ENCODE measurements at regions not wholly inside any gene's neighbourhood (a gene's known extent, or its start where the extent isn't known, plus 50 kb on each side); places are given as distances from the start of the nearest gene placed in this dataset.
A peak's percentile ranks its signal among the peaks of the same experiment; 100 is the strongest.
"Not testable (repeated sequence)": the region's sequence is repeated elsewhere in the genome, so short reads cannot be mapped to it uniquely, and the experiment has no call there.

DNA sequence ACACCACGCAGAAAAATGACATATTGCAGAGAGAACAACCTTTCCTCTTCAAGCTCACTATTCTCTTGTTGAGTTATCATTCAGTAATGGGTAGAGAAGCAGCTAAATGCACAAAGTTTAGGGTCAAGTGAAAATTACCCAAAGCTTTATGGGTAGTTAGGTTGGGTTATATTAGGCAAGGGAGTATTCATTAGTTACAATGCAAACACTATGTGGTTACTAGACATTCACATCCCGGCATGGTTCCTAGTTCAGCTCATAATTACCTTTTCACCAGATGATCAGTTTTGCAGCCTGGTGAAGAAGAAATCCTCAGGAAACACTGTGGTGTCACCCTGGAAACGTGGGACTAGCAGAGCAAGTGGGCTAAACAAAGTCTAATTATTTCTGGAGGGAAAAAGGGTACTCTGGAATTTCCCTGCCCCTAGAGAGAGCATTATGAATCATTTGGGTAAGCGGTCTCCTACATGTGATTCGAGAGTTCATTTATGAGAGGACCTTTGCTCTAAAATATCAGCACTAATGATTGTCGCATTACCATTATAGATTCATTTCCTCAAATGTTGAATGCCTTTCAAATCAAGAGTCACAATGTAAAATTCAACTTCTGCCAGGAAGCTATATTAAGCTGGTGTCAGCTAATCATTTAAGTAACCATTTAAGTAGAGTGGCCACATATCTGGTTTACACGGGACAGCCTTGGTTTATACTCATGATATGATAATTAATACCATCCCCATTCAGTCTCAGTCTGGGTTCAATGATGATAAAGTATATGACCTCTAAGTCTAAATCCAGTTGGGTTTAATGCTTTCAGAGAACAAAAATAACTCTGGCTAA lies 1208.0 kb downstream of the DIAPH3 start:
- H3K4me3 ChIP-seq (ENCODE audit: low read length) = no peak overlapping the region
- TF ChIP-seq, protein P1, sequence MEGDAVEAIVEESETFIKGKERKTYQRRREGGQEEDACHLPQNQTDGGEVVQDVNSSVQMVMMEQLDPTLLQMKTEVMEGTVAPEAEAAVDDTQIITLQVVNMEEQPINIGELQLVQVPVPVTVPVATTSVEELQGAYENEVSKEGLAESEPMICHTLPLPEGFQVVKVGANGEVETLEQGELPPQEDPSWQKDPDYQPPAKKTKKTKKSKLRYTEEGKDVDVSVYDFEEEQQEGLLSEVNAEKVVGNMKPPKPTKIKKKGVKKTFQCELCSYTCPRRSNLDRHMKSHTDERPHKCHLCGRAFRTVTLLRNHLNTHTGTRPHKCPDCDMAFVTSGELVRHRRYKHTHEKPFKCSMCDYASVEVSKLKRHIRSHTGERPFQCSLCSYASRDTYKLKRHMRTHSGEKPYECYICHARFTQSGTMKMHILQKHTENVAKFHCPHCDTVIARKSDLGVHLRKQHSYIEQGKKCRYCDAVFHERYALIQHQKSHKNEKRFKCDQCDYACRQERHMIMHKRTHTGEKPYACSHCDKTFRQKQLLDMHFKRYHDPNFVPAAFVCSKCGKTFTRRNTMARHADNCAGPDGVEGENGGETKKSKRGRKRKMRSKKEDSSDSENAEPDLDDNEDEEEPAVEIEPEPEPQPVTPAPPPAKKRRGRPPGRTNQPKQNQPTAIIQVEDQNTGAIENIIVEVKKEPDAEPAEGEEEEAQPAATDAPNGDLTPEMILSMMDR (conservative IDR thresholded peaks at IDR 0.05; ENCODE audit: low read depth, low read length) = no peak
- no peak for DNase-seq (ENCODE audit: low read depth)

DNA sequence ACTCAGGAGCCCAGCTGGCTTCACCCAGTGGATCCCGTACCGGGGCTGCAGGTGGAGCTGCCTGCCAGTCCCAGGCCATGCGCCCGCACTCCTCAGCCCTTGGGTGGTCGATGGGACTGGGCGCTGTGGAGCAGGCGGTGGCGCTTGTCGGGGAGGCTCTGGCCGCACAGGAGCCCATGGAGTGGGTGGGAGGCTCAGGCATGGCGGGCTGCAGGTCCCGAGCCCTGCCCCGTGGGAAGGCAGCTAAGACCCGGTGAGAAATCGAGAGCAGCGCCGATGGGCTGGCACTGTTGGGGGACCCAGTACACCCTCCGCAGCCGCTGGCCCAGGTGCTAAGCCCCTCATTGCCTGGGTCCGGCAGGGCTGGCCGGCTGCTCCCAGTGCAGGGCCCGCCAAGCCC lies 1205.6 kb downstream of the DIAPH3 start:
- not testable (repeated sequence) for DNase-seq (ENCODE audit: low read depth); H3K4me3 ChIP-seq (ENCODE audit: low read length)

- no peak for DNase-seq (ENCODE audit: low read depth)
- H3K4me3 ChIP-seq (ENCODE audit: low read length) = no peak overlapping the region
- TF ChIP-seq, protein P1 (conservative IDR thresholded peaks at IDR 0.05; ENCODE audit: low read depth, low read length) = peak; percentile 42
These were observed 1202.8 kb downstream of the DIAPH3 start for GRCh38 chr13:58960888-58961287.

DNA sequence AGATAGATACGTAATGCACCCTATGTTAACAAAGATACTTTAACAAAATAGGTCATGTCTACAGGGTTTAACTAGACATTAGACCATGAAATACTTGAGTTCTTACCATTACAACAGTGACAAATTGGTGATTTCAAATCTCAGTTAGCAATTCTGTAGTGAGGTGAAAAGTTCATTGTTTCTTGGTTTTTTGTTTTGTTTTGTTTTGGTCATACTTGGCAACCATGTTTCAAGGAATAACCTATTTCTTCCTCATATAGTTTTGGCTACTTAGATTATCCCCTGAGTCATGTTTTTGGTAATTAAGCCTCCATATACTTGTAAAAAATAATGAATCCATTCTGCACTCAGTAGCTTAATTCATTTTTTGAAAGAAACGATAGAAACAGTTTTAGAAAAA lies 1200.4 kb downstream of the DIAPH3 start:
- peak; percentile 42 for DNase-seq (ENCODE audit: low read depth)
- TF ChIP-seq, protein P1 (conservative IDR thresholded peaks at IDR 0.05; ENCODE audit: low read depth, low read length) = no peak
- H3K4me3 ChIP-seq (ENCODE audit: low read length) = no peak overlapping the region

GRCh38 chr13:58964048-58964447 lies 1199.7 kb downstream of the DIAPH3 start:
- TF ChIP-seq, protein P1 (conservative IDR thresholded peaks at IDR 0.05; ENCODE audit: low read depth, low read length) = no peak
- no peak overlapping the region for H3K4me3 ChIP-seq (ENCODE audit: low read length)
- DNase-seq (ENCODE audit: low read depth) = no peak

DNA sequence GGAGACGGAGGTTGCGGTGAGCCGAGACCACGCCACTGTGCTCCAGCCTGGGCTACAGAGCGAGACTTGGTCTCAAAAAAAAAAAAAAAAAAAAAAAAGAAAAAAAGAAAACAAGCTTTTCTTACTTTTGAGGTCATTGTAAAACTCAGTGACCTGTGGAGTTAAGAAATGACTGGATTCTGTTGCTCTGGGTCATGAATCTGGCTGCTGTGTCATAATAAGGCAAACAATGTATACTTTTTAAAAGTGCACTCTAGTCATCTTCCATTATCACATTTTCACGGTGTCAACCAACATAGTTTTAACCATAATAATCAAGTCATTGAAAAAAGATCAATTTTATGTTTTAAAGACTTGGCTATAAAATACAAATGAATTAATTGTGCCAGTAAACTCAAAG lies 1186.6 kb downstream of the DIAPH3 start:
- H3K4me3 ChIP-seq (ENCODE audit: low read length) = no peak overlapping the region
- no peak for DNase-seq (ENCODE audit: low read depth)
- TF ChIP-seq, protein P1 (conservative IDR thresholded peaks at IDR 0.05; ENCODE audit: low read depth, low read length) = no peak

- no peak overlapping the region for H3K4me3 ChIP-seq (ENCODE audit: low read length)
- TF ChIP-seq, protein P1 (conservative IDR thresholded peaks at IDR 0.05; ENCODE audit: low read depth, low read length) = no peak
- no peak for DNase-seq (ENCODE audit: low read depth)
These were observed 1185.4 kb downstream of the DIAPH3 start for GRCh38 chr13:58978331-58978730.
